H1 (cell line): ENCODE measurements at regions not wholly inside any gene's neighbourhood (a gene's known extent, or its start where the extent isn't known, plus 50 kb on each side); places are given as distances from the start of the nearest gene placed in this dataset.

Experiments used
- CTCF ChIA-PET: fragments of 300-600 bp; sonication (Branson Sonifier 250); formaldehyde crosslinking; loops from one replicate; lab custom pipeline; 2021; ENCODE audit not compliant: partially characterized antibody; lab: Charles Lee
- POLR2A ChIA-PET: fragments of 300-600 bp; sonication (Branson Sonifier 250); formaldehyde crosslinking; loops from one replicate; lab custom pipeline; 2021; ENCODE audit warnings: inconsistent platforms; ENCODE audit not compliant: partially characterized antibody; lab: Charles Lee
- DNase-seq, 2 experiments: peaks; one replicate each; pipeline versions ENCODE4 v3.0.0 to v3.0.0-alpha.2; 2010 to 2022; ENCODE audit warnings: low spot score in 2 of 2, low read depth in 1 of 2, mixed read lengths in 1 of 2
- FAIRE-seq: peaks from 2 replicates; lab custom pipeline; 2011; peaks lifted over from hg19 to GRCh38; lab: Jason Lieb, UNC
- H2AFZ ChIP-seq: 2 replicates; pipeline ENCODE4 v1.8.1; 2012; ENCODE audit warnings: low read length, inconsistent platforms
- H2AK5ac ChIP-seq: 2 replicates; pipeline ENCODE4 v1.6.1; 2013; ENCODE audit warnings: low read depth, low read length
- H2BK120ac ChIP-seq: replicated peaks from 2 replicates; pipeline ENCODE3; 2013; ENCODE audit warnings: low read depth, low read length, inconsistent platforms
- H2BK12ac ChIP-seq: 2 replicates; pipeline ENCODE4 v1.6.1; 2013; ENCODE audit warnings: low read depth, low read length
- H2BK15ac ChIP-seq: 2 replicates; pipeline ENCODE4 v1.6.1; 2013; ENCODE audit warnings: low read length
- H2BK20ac ChIP-seq: 2 replicates; pipeline ENCODE4 v1.6.1; 2013; ENCODE audit warnings: low read length
- H2BK5ac ChIP-seq: 2 replicates; pipeline ENCODE4 v1.6.1; 2013; ENCODE audit warnings: low read depth, low read length
- H3K14ac ChIP-seq: 2 replicates; pipeline ENCODE4 v1.6.1; 2013; ENCODE audit warnings: inconsistent platforms; ENCODE audit not compliant: insufficient read length
- H3K18ac ChIP-seq: 2 replicates; pipeline ENCODE4 v1.6.1; 2013; ENCODE audit warnings: low read length; ENCODE audit errors: extremely low read depth
- H3K23ac ChIP-seq: 2 replicates; pipeline ENCODE4 v1.6.1; 2013; ENCODE audit warnings: inconsistent platforms; ENCODE audit not compliant: insufficient read length
- H3K23me2 ChIP-seq: 2 replicates; pipeline ENCODE4 v1.6.1; 2013; ENCODE audit warnings: low read depth, low read length
- H3K27ac ChIP-seq: 2 replicates; pipeline ENCODE4 v1.6.1; 2011; ENCODE audit warnings: low read depth, low read length, inconsistent platforms
- H3K27me3 ChIP-seq, 4 experiments: replicated peaks in 1 of 4; 1 replicate in 1 of 4; 2 replicates in 3 of 4; pipeline versions ENCODE4 v1.6.1 to v1.8.1; 2011 to 2013; ENCODE audit warnings: low read length in 3 of 4, mild to moderate bottlenecking in 3 of 4, inconsistent platforms in 2 of 4, mixed read lengths in 2 of 4, moderate library complexity in 1 of 4; ENCODE audit not compliant: control insufficient read depth in 3 of 4, insufficient read depth in 3 of 4; ENCODE audit errors: extremely low read depth in 1 of 4
- H3K36me3 ChIP-seq, 4 experiments: 2 replicates each; pipeline versions ENCODE4 v1.6.1 to v1.8.1; 2011 to 2013; ENCODE audit warnings: mild to moderate bottlenecking in 4 of 4, low read length in 3 of 4, moderate library complexity in 2 of 4, control low read depth in 1 of 4, inconsistent platforms in 1 of 4; ENCODE audit not compliant: insufficient read depth in 4 of 4, control insufficient read depth in 2 of 4
- H3K4ac ChIP-seq: replicated peaks from 2 replicates; pipeline ENCODE3; 2013; ENCODE audit warnings: low read length, low read depth, mixed read lengths, inconsistent platforms; ENCODE audit not compliant: insufficient read length
- H3K4me1 ChIP-seq, 4 experiments: replicated peaks in 1 of 4; 1 replicate in 1 of 4; 2 replicates in 3 of 4; pipeline versions ENCODE4 v1.6.1 to v1.8.1; 2011 to 2013; ENCODE audit warnings: low read length in 3 of 4, inconsistent platforms in 2 of 4, mixed read lengths in 1 of 4; ENCODE audit not compliant: insufficient read depth in 4 of 4, control insufficient read depth in 3 of 4
- H3K4me2 ChIP-seq, 2 experiments: 2 replicates each; pipeline versions ENCODE4 v1.6.1 to v1.8.1; 2011 to 2013; ENCODE audit warnings: low read depth in 2 of 2, low read length in 2 of 2, control low read depth in 1 of 2, inconsistent platforms in 1 of 2, mild to moderate bottlenecking in 1 of 2; ENCODE audit not compliant: insufficient read depth in 1 of 2
- H3K4me3 ChIP-seq, 4 experiments: fragments of 200-600, 300-600 bp in 1 of 4; sonication (generic), shearing (Covaris generic), sonication (Bioruptor Twin) in 1 of 4; 2 replicates each; pipeline versions ENCODE4 v1.5.1 to v1.8.1; 2011 to 2016; ENCODE audit warnings: low read length in 4 of 4, low read depth in 3 of 4, control low read depth in 2 of 4, inconsistent platforms in 2 of 4, mild to moderate bottlenecking in 2 of 4, mixed read lengths in 1 of 4, moderate library complexity in 1 of 4; ENCODE audit not compliant: insufficient read depth in 2 of 4; ENCODE audit errors: extremely low read depth in 1 of 4
- H3K56ac ChIP-seq: replicated peaks from 2 replicates; pipeline ENCODE3; 2013; ENCODE audit warnings: low read depth, mild to moderate bottlenecking, mixed read lengths, low read length, inconsistent platforms; ENCODE audit not compliant: insufficient read length
- H3K79me1 ChIP-seq: 2 replicates; pipeline ENCODE4 v1.6.1; 2013; ENCODE audit warnings: low read depth, low read length, control low read depth
- H3K79me2 ChIP-seq, 2 experiments: 2 replicates each; pipeline versions ENCODE4 v1.6.1 to v1.8.1; 2012 to 2013; ENCODE audit warnings: low read length in 2 of 2, mild to moderate bottlenecking in 2 of 2, inconsistent platforms in 1 of 2; ENCODE audit not compliant: insufficient read depth in 2 of 2, control insufficient read depth in 1 of 2
- H3K9ac ChIP-seq, 4 experiments: replicated peaks in 1 of 4; 1 replicate in 1 of 4; 2 replicates in 3 of 4; pipeline versions ENCODE4 v1.6.1 to v1.8.1; 2011 to 2013; ENCODE audit warnings: low read depth in 3 of 4, low read length in 3 of 4, control low read depth in 2 of 4, mild to moderate bottlenecking in 2 of 4, moderate library complexity in 2 of 4, inconsistent platforms in 1 of 4; ENCODE audit errors: extremely low read depth in 1 of 4
- H3K9me3 ChIP-seq, 2 experiments: 2 replicates each; pipeline versions ENCODE4 v1.6.1 to v1.8.1; 2012 to 2013; ENCODE audit warnings: mild to moderate bottlenecking in 2 of 2, moderate library complexity in 2 of 2, control low read depth in 1 of 2, inconsistent platforms in 1 of 2, low read depth in 1 of 2, low read length in 1 of 2, mixed read lengths in 1 of 2; ENCODE audit not compliant: insufficient read depth in 2 of 2
- H4K20me1 ChIP-seq, 2 experiments: replicated peaks in 1 of 2; 2 replicates each; pipeline versions ENCODE3 to v1.8.1; 2011 to 2013; ENCODE audit warnings: inconsistent platforms in 2 of 2, low read length in 2 of 2, mild to moderate bottlenecking in 1 of 2; ENCODE audit not compliant: insufficient read depth in 2 of 2, control insufficient read depth in 1 of 2
- H4K5ac ChIP-seq: 2 replicates; pipeline ENCODE4 v1.6.1; 2013; ENCODE audit warnings: low read length, low read depth, mixed read lengths, inconsistent platforms; ENCODE audit not compliant: insufficient read length
- H4K8ac ChIP-seq: 2 replicates; pipeline ENCODE4 v1.8.0; 2013; ENCODE audit warnings: mild to moderate bottlenecking, moderate library complexity, low read length, inconsistent platforms; ENCODE audit not compliant: insufficient read depth; ENCODE audit errors: extremely low read depth
- H4K91ac ChIP-seq: replicated peaks from 2 replicates; pipeline ENCODE3; 2013; ENCODE audit warnings: low read length, mixed read lengths, inconsistent platforms; ENCODE audit not compliant: insufficient read length
- CHD1 ChIP-seq: IDR thresholded peaks from 2 replicates; pipeline ENCODE4 v1.6.1; 2012; ENCODE audit warnings: low read depth, low read length, improper control_type of control experiment
- CTBP2 ChIP-seq: IDR thresholded peaks from 2 replicates; pipeline ENCODE4 v1.7.0; 2011; ENCODE audit warnings: borderline replicate concordance, mild to moderate bottlenecking, moderate library complexity, mixed read lengths, low read length; ENCODE audit not compliant: insufficient read depth, insufficient read length
- CTCF ChIP-seq, 3 experiments: IDR thresholded peaks; 1 replicate in 2 of 3; 2 replicates in 1 of 3; pipeline versions ENCODE4 v1.5.1 to v1.6.1; 2011; ENCODE audit warnings: low read length in 3 of 3, mild to moderate bottlenecking in 3 of 3, inconsistent platforms in 2 of 3, low read depth in 1 of 3, moderate library complexity in 1 of 3; ENCODE audit not compliant: insufficient read depth in 1 of 3; ENCODE audit errors: control extremely low read depth in 1 of 3
- EP300 ChIP-seq, 2 experiments: IDR thresholded peaks; 1 replicate in 1 of 2; 2 replicates in 1 of 2; pipeline ENCODE4 v1.6.1; 2011 to 2012; ENCODE audit warnings: low read depth in 2 of 2, low read length in 2 of 2, mild to moderate bottlenecking in 2 of 2, borderline replicate concordance in 1 of 2, inconsistent platforms in 1 of 2, moderate library complexity in 1 of 2
- JUN ChIP-seq: IDR thresholded peaks from 2 replicates; pipeline ENCODE4 v1.6.1; 2011; ENCODE audit warnings: low read depth, mild to moderate bottlenecking, improper control_type of control experiment, low read length
- KDM5A ChIP-seq: fragments of 200-600 bp; IDR thresholded peaks from 2 replicates; pipeline ENCODE4 v1.7.1; 2012; ENCODE audit warnings: mild to moderate bottlenecking, low read length, inconsistent platforms, mixed read lengths
- MAX ChIP-seq: IDR thresholded peaks from 2 replicates; pipeline ENCODE4 v1.6.1; 2012; ENCODE audit warnings: inconsistent platforms
- NRF1 ChIP-seq: IDR thresholded peaks from 2 replicates; pipeline ENCODE4 v1.6.1; 2011; ENCODE audit warnings: mild to moderate bottlenecking, low read depth, low read length, improper control_type of control experiment
- POLR2AphosphoS5 ChIP-seq: IDR thresholded peaks from 2 replicates; pipeline ENCODE4 v1.6.1; 2011; ENCODE audit warnings: low read depth, low read length
- POU5F1 ChIP-seq: IDR thresholded peaks from 2 replicates; pipeline ENCODE4 v1.6.1; 2011; ENCODE audit warnings: low read depth, mild to moderate bottlenecking, low read length, moderate library complexity
- SP4 ChIP-seq: IDR thresholded peaks from 2 replicates; pipeline ENCODE4 v1.6.1; 2012; ENCODE audit warnings: low read length, inconsistent platforms
- SUZ12 ChIP-seq: fragments of 200-600 bp; sonication (generic); IDR thresholded peaks from 2 replicates; pipeline ENCODE4 v1.6.1; 2012; ENCODE audit warnings: mild to moderate bottlenecking, inconsistent platforms, low read length, moderate library complexity, mixed read lengths
- TEAD4 ChIP-seq: IDR thresholded peaks from 2 replicates; pipeline ENCODE4 v1.6.1; 2012; ENCODE audit warnings: low read depth, low read length, inconsistent platforms, mixed read lengths
- WGBS, 2 experiments: shearing (Covaris generic) in 1 of 2; methylation state at CpG; one replicate each; pipeline versions ENCODE4 v1.1.6 to v1.1.7; 2013 to 2015; ENCODE audit warnings: low lambda C conversion rate in 2 of 2, mixed read lengths in 2 of 2, inconsistent platforms in 1 of 2, low coverage in 1 of 2, missing lambda C conversion rate in 1 of 2; ENCODE audit not compliant: insufficient replicate concordance in 2 of 2, insufficient coverage in 1 of 2, insufficient read length in 1 of 2; ENCODE audit errors: extremely low coverage in 1 of 2, missing lambda C conversion rate in 1 of 2; 5-methylcytosine and 5-hydroxymethylcytosine counted together

- no peak overlapping the region for H3K4me3 ChIP-seq
- no peak overlapping the region for H2BK5ac ChIP-seq
- no peak overlapping the region for H3K4me2 ChIP-seq
- H3K79me2 ChIP-seq, result no peaks in the 10 kb centered on the region
- H3K9me3 ChIP-seq, result peaks cover 3 to 7% of the 10 kb centered on the region in 2 experiments; a peak in 3 of 4 replicates
- ChIA-PET CTCF (no interaction called here), POLR2A (no interaction called here)
- H3K23ac ChIP-seq, result no peak overlapping the region
- H3K9ac ChIP-seq, result no peak overlapping the region
- H4K5ac ChIP-seq, result no peak overlapping the region
- peaks cover 0 to 3% (median 0%) of the 10 kb centered on the region in 4 experiments; a peak in 1 of 7 replicates for H3K4me1 ChIP-seq
- H2AFZ ChIP-seq, result no peak overlapping the region
- no peaks in the 10 kb centered on the region for H3K27me3 ChIP-seq
- FAIRE-seq (no peak), DNase-seq (no peak)
- H3K27ac ChIP-seq, result no peak overlapping the region
- no peak for TF ChIP-seq JUN
- no peak for TF ChIP-seq CHD1
- TF ChIP-seq SP4, result no peak
- TF ChIP-seq CTBP2, result no peak
- TF ChIP-seq SUZ12, result no peak
- TF ChIP-seq KDM5A, result no peak
- no peak for TF ChIP-seq EP300 (IDR thresholded peaks at IDR 0.05; ENCODE audit: borderline replicate concordance in 1 of 2, low read depth in 2 of 2, low read length in 2 of 2)
- TF ChIP-seq POLR2AphosphoS5, result no peak
- TF ChIP-seq POU5F1, result no peak
- no peak for TF ChIP-seq TEAD4
- no peak for TF ChIP-seq NRF1
- TF ChIP-seq CTCF (IDR thresholded peaks at IDR 0.05; ENCODE audit: control extremely low read depth in 1 of 3, insufficient read depth in 1 of 3, low read depth in 1 of 3, low read length in 3 of 3), result no peak
- TF ChIP-seq MAX, result no peak
- no peaks in the 10 kb centered on the region for H3K23me2 ChIP-seq
- no peak overlapping the region for H2AK5ac ChIP-seq
- 97% methylated on average over 4 of the region's 4 CpGs; no CpG with 5 or more reads in 1 of the 2 experiments for WGBS, 2 experiments
- no peak overlapping the region for H2BK20ac ChIP-seq
- no peak overlapping the region for H4K8ac ChIP-seq
- no peak overlapping the region for H3K18ac ChIP-seq
- no peaks in the 10 kb centered on the region for H3K36me3 ChIP-seq
- H2BK15ac ChIP-seq, result no peak overlapping the region
- no peak overlapping the region for H3K56ac ChIP-seq
- no peak overlapping the region for H4K91ac ChIP-seq
- H4K20me1 ChIP-seq, result no peaks in the 10 kb centered on the region
- H2BK120ac ChIP-seq, result no peak overlapping the region
- H3K4ac ChIP-seq, result no peak overlapping the region
- H3K79me1 ChIP-seq, result no peaks in the 10 kb centered on the region
- no peak overlapping the region for H3K14ac ChIP-seq
- no peak overlapping the region for H2BK12ac ChIP-seq
These were observed 582.6 kb upstream of the TMPRSS15 start for GRCh38 chr21:18986197-18986596.
